Neuronal stem cell (in vitro differentiated cells): ENCODE measurements at regions not wholly inside any gene's neighbourhood (a gene's known extent, or its start where the extent isn't known, plus 50 kb on each side); places are given as distances from the start of the nearest gene placed in this dataset.

Source experiments
- DNase-seq: peaks from one replicate; pipeline ENCODE4 v3.0.0-alpha.2; 2013; ENCODE audit warnings: low spot score
- H2AFZ ChIP-seq: one replicate; pipeline ENCODE4 v1.6.1; 2013; ENCODE audit warnings: mild to moderate bottlenecking, low read length, inconsistent platforms
- H2AK5ac ChIP-seq: 2 replicates; pipeline ENCODE4 v1.6.1; 2013; ENCODE audit warnings: low read depth, mild to moderate bottlenecking, inconsistent platforms, low read length, moderate library complexity, mixed read lengths
- H2BK120ac ChIP-seq: 2 replicates; pipeline ENCODE4 v1.6.1; 2013; ENCODE audit warnings: low read depth, mild to moderate bottlenecking, inconsistent platforms, low read length, moderate library complexity, mixed read lengths
- H2BK12ac ChIP-seq: one replicate; pipeline ENCODE4 v1.6.1; 2013; ENCODE audit warnings: low read length, inconsistent platforms
- H2BK15ac ChIP-seq: 2 replicates; pipeline ENCODE4 v1.6.1; 2013; ENCODE audit warnings: mild to moderate bottlenecking, low read length, inconsistent platforms, mixed read lengths
- H2BK5ac ChIP-seq: one replicate; pipeline ENCODE4 v1.6.1; 2013; ENCODE audit warnings: inconsistent platforms, mild to moderate bottlenecking, low read length, moderate library complexity
- H3K14ac ChIP-seq: one replicate; pipeline ENCODE4 v1.6.1; 2013; ENCODE audit warnings: low read length, inconsistent platforms
- H3K18ac ChIP-seq: 2 replicates; pipeline ENCODE4 v1.6.1; 2013; ENCODE audit warnings: low read length, inconsistent platforms
- H3K23ac ChIP-seq: 2 replicates; pipeline ENCODE4 v1.6.1; 2013; ENCODE audit warnings: low read depth, mild to moderate bottlenecking, mixed read lengths, low read length, inconsistent platforms; ENCODE audit not compliant: poor library complexity
- H3K27ac ChIP-seq: replicated peaks from 3 replicates; pipeline ENCODE4 v1.5.1; 2013; ENCODE audit warnings: low read length, inconsistent platforms
- H3K27me3 ChIP-seq, 3 experiments: 2 replicates each; pipeline ENCODE4 v1.6.1; 2013; ENCODE audit warnings: low read length in 3 of 3, mild to moderate bottlenecking in 2 of 3, inconsistent platforms in 1 of 3, low read depth in 1 of 3, mixed read lengths in 1 of 3, moderate library complexity in 1 of 3; ENCODE audit not compliant: control insufficient read depth in 3 of 3, insufficient read depth in 3 of 3
- H3K36me3 ChIP-seq, 2 donors: replicated peaks in 1 of 2; 2 replicates each; pipeline ENCODE4 v1.6.1; 2013; ENCODE audit warnings: low read length in 2 of 2; ENCODE audit not compliant: control insufficient read depth in 2 of 2, insufficient read depth in 2 of 2
- H3K4ac ChIP-seq: 2 replicates; pipeline ENCODE4 v1.6.1; 2013; ENCODE audit warnings: inconsistent platforms, mild to moderate bottlenecking, low read length, moderate library complexity
- H3K4me1 ChIP-seq, 2 donors: 1 replicate in 1 of 2; 2 replicates in 1 of 2; pipeline ENCODE4 v1.6.1; 2013; ENCODE audit warnings: low read length in 2 of 2, low read depth in 1 of 2; ENCODE audit not compliant: control insufficient read depth in 2 of 2, insufficient read depth in 1 of 2
- H3K4me2 ChIP-seq: one replicate; pipeline ENCODE4 v1.6.1; 2013; ENCODE audit warnings: mild to moderate bottlenecking, low read length, inconsistent platforms; ENCODE audit not compliant: insufficient read depth, poor library complexity, severe bottlenecking
- H3K4me3 ChIP-seq, 2 donors: 2 replicates each; pipeline ENCODE4 v1.5.1; 2013; ENCODE audit warnings: low read length in 2 of 2, mild to moderate bottlenecking in 2 of 2, inconsistent platforms in 1 of 2, moderate library complexity in 1 of 2
- H3K79me1 ChIP-seq: one replicate; pipeline ENCODE4 v1.6.1; 2013; ENCODE audit warnings: low read depth, mild to moderate bottlenecking, inconsistent platforms, low read length, moderate library complexity
- H3K9ac ChIP-seq: one replicate; pipeline ENCODE4 v1.6.1; 2013; ENCODE audit warnings: mild to moderate bottlenecking, low read depth, low read length, inconsistent platforms; ENCODE audit not compliant: poor library complexity
- H3K9me3 ChIP-seq, 2 donors: replicated peaks in 1 of 2; 2 replicates each; pipeline versions ENCODE3 to v1.6.1; 2013; ENCODE audit warnings: low read length in 2 of 2, mild to moderate bottlenecking in 2 of 2, inconsistent platforms in 1 of 2, low read depth in 1 of 2, mixed read lengths in 1 of 2, moderate library complexity in 1 of 2; ENCODE audit not compliant: control insufficient read depth in 2 of 2, insufficient read depth in 1 of 2
- H4K8ac ChIP-seq: one replicate; pipeline ENCODE4 v1.6.1; 2013; ENCODE audit warnings: low read depth, mild to moderate bottlenecking, inconsistent platforms, low read length, moderate library complexity
- H4K91ac ChIP-seq: one replicate; pipeline ENCODE4 v1.6.1; 2013; ENCODE audit warnings: low read length, low read depth, mild to moderate bottlenecking, inconsistent platforms; ENCODE audit not compliant: poor library complexity
- WGBS, 2 donors: extraction: QIAGEN DNeasy Blood & Tissue Kit; methylation state at CpG; one replicate each; pipeline ENCODE4 v1.1.7; 2013; ENCODE audit warnings: missing lambda C conversion rate in 2 of 2, mixed read lengths in 1 of 2; ENCODE audit not compliant: insufficient read length in 2 of 2, insufficient replicate concordance in 1 of 2; ENCODE audit errors: extremely low coverage in 2 of 2; 5-methylcytosine and 5-hydroxymethylcytosine counted together

DNA sequence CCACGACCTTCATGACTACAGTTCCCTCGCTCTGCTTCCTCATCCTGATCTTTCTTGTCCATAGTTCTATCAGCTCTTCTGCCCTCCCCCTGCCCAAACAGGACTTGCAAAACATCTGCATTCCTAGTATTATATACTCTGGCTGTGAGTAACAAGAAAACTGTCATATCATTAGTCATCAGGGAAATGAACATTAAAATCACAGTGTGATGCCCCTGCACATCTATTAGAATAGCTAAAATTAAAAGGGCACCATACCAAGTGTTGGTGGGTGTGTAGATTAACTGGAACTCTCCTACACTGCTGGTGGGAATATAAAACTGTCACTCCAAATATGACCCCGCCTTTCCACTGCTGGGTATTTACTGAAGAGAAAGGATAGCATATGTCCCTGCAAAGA lies 141.8 kb downstream of the C7orf25 start:
- Histone ChIP-seq H2BK5ac (no peak overlapping the region), H2BK15ac (no peak overlapping the region), H2BK120ac (no peak overlapping the region), H3K79me1 (no peaks in the 10 kb centered on the region), H2AFZ (no peak overlapping the region), H3K4ac (no peak overlapping the region), H3K18ac (no peak overlapping the region), H3K4me3 (no peak overlapping the region), H3K23ac (no peak overlapping the region), H3K27me3 (no peaks in the 10 kb centered on the region), H3K36me3 (no peaks in the 10 kb centered on the region), H3K9me3 (no peaks in the 10 kb centered on the region), H2AK5ac (no peak overlapping the region), H2BK12ac (no peak overlapping the region), H3K4me1 (no peaks in the 10 kb centered on the region), H3K4me2 (no peak overlapping the region), H4K91ac (no peak overlapping the region), H3K27ac (no peak overlapping the region), H3K9ac (no peak overlapping the region), H3K14ac (no peak overlapping the region), H4K8ac (no peak overlapping the region)
- DNase-seq, result no peak
- no CpG with 5 or more reads among the region's 3 CpGs for WGBS, 2 donors

DNA sequence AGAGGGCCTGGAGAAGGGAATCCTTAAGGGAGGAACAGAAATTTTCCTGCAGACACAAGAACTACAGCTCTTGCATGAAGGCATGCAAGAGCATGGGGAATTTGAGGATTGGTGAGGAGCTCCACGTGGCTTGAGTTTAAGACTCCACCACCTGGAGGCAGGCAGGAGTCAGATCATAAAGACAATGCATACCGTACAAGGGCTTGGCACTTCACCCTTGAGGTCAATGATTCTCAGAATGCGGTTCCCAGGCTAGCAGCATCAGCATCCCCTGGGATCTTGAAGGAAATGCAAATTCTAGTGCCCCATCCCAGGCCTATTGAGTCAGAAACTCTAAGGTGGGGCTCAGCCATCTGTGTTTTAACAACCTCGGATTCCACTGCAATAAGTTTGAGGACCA lies 143.8 kb downstream of the C7orf25 start:
- Histone ChIP-seq H3K9me3 (no peaks in the 10 kb centered on the region), H3K9ac (no peak overlapping the region), H2AFZ (no peak overlapping the region), H4K8ac (no peak overlapping the region), H3K36me3 (no peaks in the 10 kb centered on the region), H2BK12ac (no peak overlapping the region), H3K4me2 (no peak overlapping the region), H2BK15ac (no peak overlapping the region), H3K4me1 (no peaks in the 10 kb centered on the region), H2BK5ac (no peak overlapping the region), H3K4me3 (no peak overlapping the region), H3K14ac (no peak overlapping the region), H2AK5ac (no peak overlapping the region), H4K91ac (no peak overlapping the region), H3K27ac (no peak overlapping the region), H3K79me1 (no peaks in the 10 kb centered on the region), H3K23ac (no peak overlapping the region), H3K4ac (no peak overlapping the region), H2BK120ac (no peak overlapping the region), H3K18ac (no peak overlapping the region), H3K27me3 (no peaks in the 10 kb centered on the region)
- WGBS, 2 donors, result no CpG with 5 or more reads among the region's 4 CpGs
- DNase-seq, result no peak

DNA sequence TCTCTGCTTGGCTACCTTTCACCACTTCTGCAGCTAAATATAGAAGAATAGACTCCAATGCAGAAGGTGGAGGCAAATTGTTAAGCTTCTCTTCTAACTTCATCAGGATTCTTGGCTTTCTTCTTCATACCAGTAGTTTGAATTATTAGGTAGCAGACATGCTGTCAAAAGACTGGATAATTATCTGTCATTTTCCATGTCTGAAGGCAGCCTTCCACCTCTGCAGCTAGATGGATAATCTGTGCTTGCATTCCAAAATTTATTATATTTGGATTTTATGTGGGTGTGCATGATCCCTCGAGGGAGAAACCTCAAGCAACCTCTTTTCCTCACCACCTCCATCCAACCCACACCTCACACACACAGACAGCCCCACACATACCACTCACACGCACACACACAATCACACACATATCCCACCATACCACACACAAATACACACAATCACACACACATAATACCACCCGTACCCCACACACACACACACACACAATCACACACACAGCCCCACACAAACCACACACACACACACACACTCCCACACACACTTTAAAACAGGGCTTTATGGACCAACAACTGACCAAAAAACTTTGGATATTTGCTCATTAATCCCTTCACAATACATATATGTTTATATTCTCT lies 145.0 kb downstream of the C7orf25 start:
- Histone ChIP-seq H2BK12ac (no peak overlapping the region), H2AK5ac (no peak overlapping the region), H3K18ac (no peak overlapping the region), H2BK120ac (no peak overlapping the region), H3K4me2 (no peak overlapping the region), H3K14ac (no peak overlapping the region), H2BK5ac (no peak overlapping the region), H3K4me1 (no peaks in the 10 kb centered on the region), H3K27ac (no peak overlapping the region), H3K9me3 (no peaks in the 10 kb centered on the region), H2BK15ac (no peak overlapping the region), H3K4ac (no peak overlapping the region), H3K4me3 (no peak overlapping the region), H3K79me1 (no peaks in the 10 kb centered on the region), H3K27me3 (no peaks in the 10 kb centered on the region), H3K23ac (no peak overlapping the region), H4K8ac (no peak overlapping the region), H2AFZ (no peak overlapping the region), H3K9ac (peak overlapping the region; percentile 1), H3K36me3 (no peaks in the 10 kb centered on the region), H4K91ac (no peak overlapping the region)
- whole genome bisulfite sequencing, 2 donors, result 100% methylated on average over 2 of the region's 3 CpGs; no CpG with 5 or more reads in 1 of the 2 donors
- no peak for DNase-seq

DNA sequence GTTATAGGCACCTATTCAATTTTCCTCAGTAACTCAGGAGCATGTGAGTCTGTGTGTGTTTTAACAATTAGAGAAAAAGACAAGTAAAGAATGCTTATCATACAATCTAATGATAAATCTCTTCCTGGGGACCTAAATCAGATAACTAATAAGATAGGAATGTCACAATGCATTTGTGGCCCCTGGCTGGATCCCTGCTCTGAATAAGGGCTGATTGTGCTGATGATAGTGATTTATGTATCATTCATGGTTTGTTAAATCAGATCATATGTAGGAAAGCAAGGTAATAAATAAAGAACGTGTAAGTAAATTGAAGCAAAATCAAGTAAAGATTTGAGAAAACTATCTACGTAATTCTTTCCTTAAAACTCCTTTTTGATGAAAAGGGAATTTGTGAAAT lies 145.9 kb downstream of the C7orf25 start:
- Histone ChIP-seq H2BK5ac (no peak overlapping the region), H3K9ac (no peak overlapping the region), H2BK120ac (no peak overlapping the region), H2AFZ (no peak overlapping the region), H4K8ac (no peak overlapping the region), H3K4me1 (no peaks in the 10 kb centered on the region), H3K23ac (no peak overlapping the region), H3K36me3 (no peaks in the 10 kb centered on the region), H3K4ac (no peak overlapping the region), H4K91ac (no peak overlapping the region), H3K79me1 (no peaks in the 10 kb centered on the region), H3K18ac (no peak overlapping the region), H3K9me3 (no peaks in the 10 kb centered on the region), H3K27me3 (no peaks in the 10 kb centered on the region), H2BK12ac (no peak overlapping the region), H3K4me3 (no peak overlapping the region), H3K14ac (no peak overlapping the region), H2BK15ac (no peak overlapping the region), H3K4me2 (no peak overlapping the region), H2AK5ac (no peak overlapping the region), H3K27ac (no peak overlapping the region)
- DNase-seq, result no peak
- WGBS, 2 donors, result 100% methylated on average over 1 of the region's 2 CpGs; no CpG with 5 or more reads in 1 of the 2 donors
